GM11168 (cell line): ENCODE measurements at regions not wholly inside any gene's neighbourhood (a gene's known extent, or its start where the extent isn't known, plus 50 kb on each side); places are given as distances from the start of the nearest gene placed in this dataset.
"Not testable (repeated sequence)": the region's sequence is repeated elsewhere in the genome, so short reads cannot be mapped to it uniquely, and the experiment has no call there.

Experiments used
- in situ Hi-C: fragments of 300-500 bp; cut with MboI; formaldehyde crosslinking; loops from one replicate; pipeline ENCODE4 v1.12.0; 2022; ENCODE audit warnings: low sequenced_read_pairs; ENCODE audit not compliant: unreplicated experiment

- in situ Hi-C loops, result not testable (repeated sequence)
These were observed 180.3 kb downstream of the NPIPA7 start for GRCh38 chr16:16559179-16559740.

GRCh38 chr16:16561532-16561931 is 182.6 kb downstream of the NPIPA7 start:
- in situ Hi-C loops, result not testable (repeated sequence)

- in situ Hi-C loops, result not testable (repeated sequence)
These were observed 185.0 kb downstream of the NPIPA7 start for GRCh38 chr16:16563962-16564361.

- in situ Hi-C loops, result not testable (repeated sequence)
These were observed 186.4 kb downstream of the NPIPA7 start for GRCh38 chr16:16565326-16565725.

GRCh38 chr16:16570055-16570454 is 191.1 kb downstream of the NPIPA7 start:
- in situ Hi-C loops, result not testable (repeated sequence)

- in situ Hi-C loops, result not testable (repeated sequence)
These were observed 191.9 kb downstream of the NPIPA7 start for GRCh38 chr16:16570874-16571273.

GRCh38 chr16:16572130-16572774 is 193.3 kb downstream of the NPIPA7 start:
- in situ Hi-C loops, result not testable (repeated sequence)

- in situ Hi-C loops, result not testable (repeated sequence)
These were observed 198.1 kb downstream of the NPIPA7 start for GRCh38 chr16:16577062-16577461.

GRCh38 chr16:16578701-16579100 is 199.8 kb downstream of the NPIPA7 start:
- in situ Hi-C loops, result no loop called here

- in situ Hi-C loops, result not testable (repeated sequence)
These were observed 204.0 kb downstream of the NPIPA7 start for GRCh38 chr16:16582916-16583315.

- in situ Hi-C loops, result not testable (repeated sequence)
These were observed 207.2 kb downstream of the NPIPA7 start for GRCh38 chr16:16586073-16586651.

GRCh38 chr16:16586969-16587368 is 208.0 kb downstream of the NPIPA7 start:
- in situ Hi-C loops, result not testable (repeated sequence)

- in situ Hi-C loops, result not testable (repeated sequence)
These were observed 209.5 kb downstream of the NPIPA7 start for GRCh38 chr16:16588436-16588835.

- in situ Hi-C loops, result not testable (repeated sequence)
These were observed 211.8 kb downstream of the NPIPA7 start for GRCh38 chr16:16590654-16591318.

GRCh38 chr16:16593156-16593863 is 214.4 kb downstream of the NPIPA7 start:
- in situ Hi-C loops, result not testable (repeated sequence)

- in situ Hi-C loops, result not testable (repeated sequence)
These were observed 216.2 kb downstream of the NPIPA7 start for GRCh38 chr16:16595029-16595718.

GRCh38 chr16:16601239-16601638 is 222.3 kb downstream of the NPIPA7 start:
- in situ Hi-C loops, result not testable (repeated sequence)

- in situ Hi-C loops, result not testable (repeated sequence)
These were observed 228.6 kb downstream of the NPIPA7 start for GRCh38 chr16:16607401-16608082.

- in situ Hi-C loops, result not testable (repeated sequence)
These were observed 230.7 kb downstream of the NPIPA7 start for GRCh38 chr16:16609627-16610026.
